HEK293T (cell line): ENCODE measurements at regions not wholly inside any gene's neighbourhood (a gene's known extent, or its start where the extent isn't known, plus 50 kb on each side); places are given as distances from the start of the nearest gene placed in this dataset.

Experiments
- ARNT ChIP-seq: fragments of 450-650 bp; IDR thresholded peaks from 2 replicates; pipeline ENCODE4 v1.6.1; 2017; ENCODE audit warnings: mild to moderate bottlenecking
- BHLHE40 ChIP-seq: fragments of 450-650 bp; IDR thresholded peaks from 2 replicates; pipeline ENCODE4 v1.6.1; 2016; ENCODE audit warnings: mild to moderate bottlenecking, moderate library complexity, borderline replicate concordance
- ELF4 ChIP-seq: fragments of 450-650 bp; IDR thresholded peaks from 2 replicates; pipeline ENCODE4 v1.6.1; 2017; ENCODE audit warnings: antibody characterized with exemption
- FOXA1 ChIP-seq: fragments of 450-650 bp; IDR thresholded peaks from 2 replicates; pipeline ENCODE4 v1.6.1; 2016; ENCODE audit warnings: mild to moderate bottlenecking
- FOXK2 ChIP-seq: fragments of 450-650 bp; IDR thresholded peaks from 2 replicates; pipeline ENCODE4 v1.6.1; 2016; ENCODE audit warnings: mild to moderate bottlenecking
- LEF1 ChIP-seq: fragments of 450-650 bp; IDR thresholded peaks from 2 replicates; pipeline ENCODE4 v1.6.1; 2017; ENCODE audit warnings: mild to moderate bottlenecking, borderline replicate concordance
- SP1 ChIP-seq: fragments of 450-650 bp; IDR thresholded peaks from 2 replicates; pipeline ENCODE4 v1.6.1; 2017
- SUZ12 ChIP-seq: fragments of 450-650 bp; IDR thresholded peaks from 2 replicates; pipeline ENCODE4 v1.6.1; 2016; ENCODE audit warnings: mild to moderate bottlenecking
- TARDBP ChIP-seq: fragments of 450-650 bp; IDR thresholded peaks from 2 replicates; pipeline ENCODE4 v1.6.1; 2016
- TF ChIP-seq, protein P1 (sequence below): fragments of 450-650 bp; IDR thresholded peaks from 2 replicates; pipeline ENCODE4 v1.6.1; 2016

DNA sequence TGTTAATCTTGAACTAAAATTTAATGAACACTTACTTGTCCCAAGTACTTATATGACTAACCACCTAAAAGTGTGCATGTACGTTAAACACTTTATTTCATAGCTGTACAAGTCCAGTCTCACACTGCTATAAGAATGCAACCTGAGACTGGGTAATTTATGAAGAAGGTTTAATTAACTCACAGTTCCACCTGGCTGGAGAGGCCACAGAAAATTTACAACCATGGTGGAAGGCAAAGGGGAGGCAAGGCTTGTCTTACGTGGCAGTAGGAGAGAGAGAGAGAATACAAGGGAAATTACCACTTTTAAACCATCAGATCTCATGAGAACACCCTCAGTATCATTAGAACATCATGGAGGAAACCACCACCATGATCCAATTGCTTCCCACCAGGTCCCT, 748.7 kb upstream of the HS3ST1 start:
- no peak for TF ChIP-seq BHLHE40
- no peak for TF ChIP-seq ARNT
- no peak for TF ChIP-seq FOXA1
- no peak for TF ChIP-seq TARDBP
- no peak for TF ChIP-seq SP1
- no peak for TF ChIP-seq FOXK2
- no peak for TF ChIP-seq SUZ12
- no peak for TF ChIP-seq LEF1
- TF ChIP-seq, protein P1, sequence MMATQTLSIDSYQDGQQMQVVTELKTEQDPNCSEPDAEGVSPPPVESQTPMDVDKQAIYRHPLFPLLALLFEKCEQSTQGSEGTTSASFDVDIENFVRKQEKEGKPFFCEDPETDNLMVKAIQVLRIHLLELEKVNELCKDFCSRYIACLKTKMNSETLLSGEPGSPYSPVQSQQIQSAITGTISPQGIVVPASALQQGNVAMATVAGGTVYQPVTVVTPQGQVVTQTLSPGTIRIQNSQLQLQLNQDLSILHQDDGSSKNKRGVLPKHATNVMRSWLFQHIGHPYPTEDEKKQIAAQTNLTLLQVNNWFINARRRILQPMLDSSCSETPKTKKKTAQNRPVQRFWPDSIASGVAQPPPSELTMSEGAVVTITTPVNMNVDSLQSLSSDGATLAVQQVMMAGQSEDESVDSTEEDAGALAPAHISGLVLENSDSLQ, result no peak
- no peak for TF ChIP-seq ELF4
